ENCODE measurements at regions not wholly inside any gene's neighbourhood (a gene's known extent, or its start where the extent isn't known, plus 50 kb on each side); places are given as distances from the start of the nearest gene placed in this dataset.
"Not testable (repeated sequence)": the region's sequence is repeated elsewhere in the genome, so short reads cannot be mapped to it uniquely, and the experiment has no call there.

- DNase-seq: no peak
These were observed 1298.8 kb downstream of the PLA2G4A start for GRCh38 chr1:188127507-188127906.

- DNase-seq: no peak
These were observed 1300.0 kb downstream of the PLA2G4A start for GRCh38 chr1:188128761-188129160.

DNA sequence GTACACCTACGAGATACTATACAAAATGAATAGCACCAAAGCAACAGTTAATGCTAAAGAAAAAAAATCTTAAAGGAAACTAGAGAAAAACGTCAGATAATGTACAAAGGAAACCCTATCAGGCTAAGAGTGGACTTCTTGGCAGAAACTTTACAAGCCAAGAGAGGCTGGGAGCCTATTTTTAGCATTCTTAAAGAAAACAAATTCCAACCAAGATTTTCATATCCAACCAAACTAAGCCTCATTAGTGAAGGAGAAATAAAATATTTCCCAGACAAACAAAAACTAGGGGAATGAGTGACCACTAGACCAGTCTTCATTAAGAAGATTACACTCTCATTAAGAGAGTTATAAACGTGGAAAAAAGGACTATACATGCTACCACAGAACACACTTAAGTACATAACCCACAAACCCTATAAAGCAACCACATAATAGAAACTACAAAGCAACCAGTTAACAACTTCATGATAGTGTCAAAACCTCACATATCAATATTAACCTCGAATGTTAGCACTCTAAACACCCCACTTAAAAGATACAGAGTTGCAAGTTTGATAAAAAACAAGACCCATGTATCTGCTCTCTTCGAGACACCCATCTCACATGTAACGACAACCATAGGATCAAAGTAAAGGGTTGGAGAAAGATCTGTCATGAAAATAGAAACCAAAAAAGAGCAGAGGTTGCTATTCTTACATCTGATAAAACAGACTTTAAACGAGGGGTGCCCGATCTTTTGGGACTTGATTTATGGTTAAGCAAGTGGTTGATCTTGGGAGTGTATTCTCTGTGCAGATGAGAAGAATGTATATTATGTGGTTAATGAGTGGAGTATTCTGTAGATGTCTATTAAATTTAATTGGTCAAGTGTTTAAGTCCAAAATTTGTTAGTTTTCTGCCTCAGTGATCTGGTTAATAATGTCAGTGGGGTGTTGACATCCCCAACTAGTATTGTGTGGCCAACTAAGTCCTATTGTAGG is 1301.4 kb downstream of the PLA2G4A start:
- DNase-seq: no peak

GRCh38 chr1:188137221-188137620 is 1308.5 kb downstream of the PLA2G4A start:
- DNase-seq: no peak

- no peak for DNase-seq
These were observed 1312.2 kb downstream of the PLA2G4A start for GRCh38 chr1:188140958-188141357.

GRCh38 chr1:188154196-188154595 is 1325.4 kb downstream of the PLA2G4A start:
- no peak for DNase-seq

DNA sequence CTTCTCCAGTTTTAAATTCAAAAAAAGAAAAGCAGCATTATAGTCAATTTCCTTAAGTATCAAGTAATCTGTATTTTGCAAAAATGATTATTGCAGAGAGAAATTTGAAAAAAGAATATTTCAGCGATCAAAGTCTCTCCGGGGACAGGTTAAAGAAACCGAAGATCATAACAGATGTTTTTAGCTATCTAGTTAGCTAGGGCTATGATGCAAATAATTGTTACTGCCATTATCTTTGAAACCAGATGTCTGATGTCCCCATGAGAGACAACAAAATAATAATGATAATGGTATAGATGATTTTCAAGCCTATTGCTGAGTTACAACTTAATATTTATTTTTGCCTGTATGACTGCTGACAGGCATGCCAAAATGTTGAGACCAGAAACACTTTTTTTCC is 1326.0 kb downstream of the PLA2G4A start:
- DNase-seq: no peak

- DNase-seq: no peak
These were observed 1326.5 kb downstream of the PLA2G4A start for GRCh38 chr1:188155261-188155660.

DNA sequence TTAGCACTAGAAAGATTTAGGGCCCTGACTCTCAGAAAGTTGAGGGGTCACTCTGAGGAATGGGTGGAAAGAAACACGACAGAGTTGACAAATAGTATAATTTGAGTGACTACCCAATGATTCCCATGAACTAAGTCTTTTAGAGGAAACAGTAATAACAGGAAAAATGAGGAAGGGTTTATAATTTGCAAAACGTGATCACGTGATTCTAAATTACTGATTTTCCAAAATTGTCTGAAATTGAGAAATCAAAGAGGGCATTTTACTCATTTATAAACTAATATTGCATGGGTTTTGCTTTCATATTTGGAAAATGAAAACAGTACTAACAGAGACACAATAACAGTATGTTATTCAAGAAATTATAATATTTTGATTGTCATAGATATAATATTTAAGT is 1335.7 kb downstream of the PLA2G4A start:
- DNase-seq: no peak

GRCh38 chr1:188166654-188167053 is 1337.9 kb downstream of the PLA2G4A start:
- DNase-seq: no peak

GRCh38 chr1:188169971-188170370 is 1341.2 kb downstream of the PLA2G4A start:
- DNase-seq: no peak

DNA sequence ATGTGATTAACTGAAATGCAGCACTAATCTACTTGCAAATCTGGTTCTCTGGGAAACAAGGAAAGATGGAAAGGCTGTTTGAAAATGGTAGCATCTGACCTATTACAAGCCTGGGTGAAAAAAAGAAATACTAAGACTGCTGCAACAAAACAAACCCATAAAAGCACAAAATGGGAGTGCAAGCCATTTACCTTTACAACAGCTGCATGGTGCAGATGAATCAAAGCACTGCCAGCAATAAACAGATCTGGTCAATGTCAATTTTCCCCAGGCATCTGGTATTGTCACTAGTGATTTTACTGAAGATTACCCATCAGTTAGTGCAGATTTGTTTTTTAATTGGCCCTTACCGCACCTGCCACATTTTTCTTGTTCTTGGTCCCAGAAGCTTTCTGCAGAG is 1341.7 kb downstream of the PLA2G4A start:
- DNase-seq: no peak

- no peak for DNase-seq
These were observed 1342.2 kb downstream of the PLA2G4A start for GRCh38 chr1:188170935-188171334.

DNA sequence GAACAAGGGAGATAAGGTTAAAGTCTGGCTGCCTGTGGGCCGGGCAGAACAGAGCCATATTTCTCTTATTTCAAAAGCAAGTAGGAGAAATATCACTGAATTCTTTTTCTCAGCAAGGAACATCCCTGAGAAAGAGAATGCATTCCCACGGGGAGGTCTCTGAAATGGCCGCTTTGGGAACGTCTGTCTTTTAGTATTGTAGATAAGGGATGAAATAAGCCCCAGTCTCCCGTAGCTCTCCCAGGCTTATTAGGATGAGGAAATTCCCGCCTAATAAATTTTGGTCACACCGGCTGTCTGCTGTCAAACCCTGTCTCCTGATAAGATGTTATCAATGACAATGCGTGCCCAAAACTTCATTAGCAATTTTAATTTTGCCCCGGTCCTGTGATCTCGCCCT is 1353.3 kb downstream of the PLA2G4A start:
- DNase-seq: not testable (repeated sequence)

GRCh38 chr1:188188317-188188716 is 1359.6 kb downstream of the PLA2G4A start:
- DNase-seq: no peak

GRCh38 chr1:188194916-188195315 is 1366.2 kb downstream of the PLA2G4A start:
- no peak for DNase-seq

GRCh38 chr1:188218289-188218688 is 1389.5 kb downstream of the PLA2G4A start:
- no peak for DNase-seq

- DNase-seq: no peak
These were observed 1391.3 kb downstream of the PLA2G4A start for GRCh38 chr1:188220051-188220450.

DNA sequence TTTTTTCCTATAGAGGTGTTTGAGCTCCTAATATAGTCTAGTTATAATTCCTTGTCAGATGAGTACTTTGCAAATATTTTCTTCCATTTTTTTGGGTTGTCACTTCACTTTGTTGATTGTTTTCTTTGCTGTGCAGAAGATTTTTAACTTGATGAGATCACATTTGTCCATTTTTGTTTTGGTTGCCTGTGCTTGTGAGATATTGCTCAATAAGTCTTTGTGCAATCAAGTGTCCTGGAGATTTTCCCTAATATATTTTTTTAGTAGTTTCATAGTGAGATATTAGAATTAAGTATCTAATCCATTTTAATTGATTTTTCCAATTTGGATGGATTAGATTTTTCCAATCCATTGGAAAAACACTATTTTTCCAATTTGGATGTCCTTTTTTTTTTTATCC is 1395.5 kb downstream of the PLA2G4A start:
- no peak for DNase-seq

DNA sequence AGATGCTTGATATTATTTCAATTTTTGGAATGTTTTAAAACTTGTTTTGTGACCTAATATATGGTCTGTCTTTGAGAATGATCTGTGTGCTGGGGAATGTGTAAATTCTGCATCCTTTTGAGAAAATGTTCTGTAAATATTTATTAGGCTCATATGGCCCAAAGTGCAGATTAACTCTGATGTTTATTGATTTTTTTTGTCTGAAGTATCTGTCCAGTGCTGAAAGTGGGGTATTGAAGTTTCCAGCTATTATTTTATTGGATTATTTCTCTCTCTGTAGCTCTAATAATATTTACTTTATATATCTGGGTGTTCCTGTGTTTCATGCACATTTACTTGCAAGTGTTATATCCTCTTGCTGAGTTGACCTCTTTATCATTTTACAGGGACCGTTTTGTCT is 1397.2 kb downstream of the PLA2G4A start:
- no peak for DNase-seq

GRCh38 chr1:188228623-188229022 is 1399.9 kb downstream of the PLA2G4A start:
- no peak for DNase-seq

DNA sequence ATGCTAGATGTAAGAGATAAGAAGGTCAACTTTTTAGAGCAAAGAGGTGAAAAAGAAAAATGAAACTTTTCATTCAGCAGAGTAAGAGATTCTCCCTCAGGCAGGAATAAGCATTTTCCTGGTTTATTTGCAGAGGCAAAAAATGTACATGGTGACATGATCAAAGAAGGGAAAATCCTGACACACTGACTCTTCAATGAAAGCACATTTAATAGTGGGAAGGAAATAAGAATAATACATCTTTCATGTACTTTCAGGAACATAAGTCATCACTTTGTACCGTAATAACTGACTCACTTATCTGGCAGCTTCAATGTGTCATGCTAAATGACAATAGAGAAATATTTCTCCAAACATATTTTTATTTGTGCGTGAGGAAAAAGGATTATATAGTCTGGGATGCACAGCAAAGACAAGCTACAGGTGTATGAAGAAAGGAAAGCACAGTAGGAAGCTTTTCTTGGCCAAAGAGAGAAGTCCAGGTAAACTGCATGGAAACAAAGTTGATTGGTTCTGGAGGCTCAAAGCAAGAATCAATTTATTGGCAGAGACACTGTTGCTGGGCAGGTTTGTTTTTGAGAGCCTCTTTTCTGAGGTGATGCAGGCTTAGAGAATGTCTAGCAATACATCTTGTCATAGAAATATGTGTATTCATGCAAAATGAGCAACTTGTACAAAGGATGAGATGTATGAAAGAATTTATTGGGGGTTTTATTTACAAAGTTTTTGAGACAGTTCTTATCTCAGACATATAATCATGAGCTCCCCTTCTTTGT is 1409.0 kb downstream of the PLA2G4A start:
- no peak for DNase-seq

DNA sequence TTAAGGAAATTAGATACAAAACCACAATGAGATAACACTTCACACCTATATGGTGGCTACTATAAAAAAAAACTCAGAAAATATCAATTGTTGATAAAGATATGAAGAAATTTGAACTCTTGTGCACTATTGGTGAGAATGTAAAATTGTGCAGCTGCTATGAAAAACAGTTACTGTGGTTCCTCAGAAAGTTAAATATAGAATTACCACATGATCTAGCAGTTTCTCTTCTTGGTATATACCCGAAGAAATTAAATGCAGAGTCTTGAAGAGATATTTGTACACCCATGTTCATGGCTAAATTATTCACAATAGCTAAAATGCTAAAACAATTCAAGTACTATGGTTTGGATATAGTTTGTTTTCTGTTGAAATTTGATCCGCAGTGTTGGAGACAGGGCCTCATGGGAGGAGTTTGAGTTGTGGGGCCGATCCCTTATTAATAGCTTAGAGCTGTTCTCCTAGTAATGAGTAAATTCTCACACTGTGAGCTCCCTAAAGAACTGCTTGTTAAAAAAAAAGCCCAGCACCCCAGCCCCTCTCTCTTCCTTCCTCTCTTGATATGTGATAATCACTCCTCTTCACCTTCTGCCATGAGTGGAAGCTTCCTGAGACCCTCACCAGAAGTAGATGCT is 1412.1 kb downstream of the PLA2G4A start:
- no peak for DNase-seq
